IMR-90 (cell line): ENCODE measurements at regions not wholly inside any gene's neighbourhood (a gene's known extent, or its start where the extent isn't known, plus 50 kb on each side); places are given as distances from the start of the nearest gene placed in this dataset.

ENCODE experiments used
- ATAC-seq: fragments of 200-7000 bp; cut with Tn5 transposase; 2 replicates; pipeline ENCODE4 v1.9.1; 2020; ENCODE audit warnings: low read depth, mild to moderate bottlenecking, moderate library complexity
- BruUV-seq: library from RNA; stranded (reverse); fragments of 400-500 nt; replicated peaks from 2 replicates; lab custom pipeline; 2021; lab: Mats Ljungman, UMichigan
- CTCF ChIA-PET: fragments of 300-600 bp; formaldehyde crosslinking; extraction: SDS; loops from one replicate; lab custom pipeline; 2021; ENCODE audit warnings: antibody characterized with exemption; lab: Yijun Ruan, JAX
- POLR2A ChIA-PET: fragments of 300-600 bp; sonication (Branson Sonifier 250); formaldehyde crosslinking; loops from one replicate; lab custom pipeline; 2022; ENCODE audit warnings: antibody characterized with exemption; ENCODE audit not compliant: unreplicated experiment; lab: Charles Lee
- DNase-seq: peaks from one replicate; pipeline ENCODE4 v3.0.0; 2013
- H2AFZ ChIP-seq: replicated peaks from 2 replicates; pipeline ENCODE3; 2013; ENCODE audit warnings: low read length, mild to moderate bottlenecking; ENCODE audit not compliant: poor library complexity
- H2AK5ac ChIP-seq: 2 replicates; pipeline ENCODE4 v1.6.1; 2013; ENCODE audit warnings: low read depth, low read length, inconsistent platforms
- H2AK9ac ChIP-seq: replicated peaks from 2 replicates; pipeline ENCODE3; 2013; ENCODE audit warnings: mild to moderate bottlenecking, low read depth, low read length, moderate library complexity; ENCODE audit not compliant: poor library complexity
- H2BK120ac ChIP-seq: 2 replicates; pipeline ENCODE4 v1.6.1; 2013; ENCODE audit warnings: low read depth, low read length, inconsistent platforms
- H2BK15ac ChIP-seq: 3 replicates; pipeline ENCODE4 v1.6.1; 2013; ENCODE audit warnings: low read depth, low read length, inconsistent platforms
- H2BK20ac ChIP-seq: 2 replicates; pipeline ENCODE4 v1.6.1; 2013; ENCODE audit warnings: low read depth, mild to moderate bottlenecking, inconsistent platforms, low read length, moderate library complexity
- H2BK5ac ChIP-seq: 2 replicates; pipeline ENCODE4 v1.6.1; 2013; ENCODE audit warnings: mild to moderate bottlenecking, low read depth, low read length, inconsistent platforms; ENCODE audit not compliant: poor library complexity, severe bottlenecking
- H3K14ac ChIP-seq: replicated peaks from 2 replicates; pipeline ENCODE4 v1.6.1; 2013; ENCODE audit warnings: low read depth, low read length, inconsistent platforms
- H3K18ac ChIP-seq: 2 replicates; pipeline ENCODE4 v1.6.1; 2013; ENCODE audit warnings: low read depth, low read length, control low read depth
- H3K23ac ChIP-seq: 2 replicates; pipeline ENCODE4 v1.6.1; 2013; ENCODE audit warnings: low read depth, low read length, inconsistent platforms
- H3K27ac ChIP-seq: 2 replicates; pipeline ENCODE4 v1.5.1; 2013; ENCODE audit warnings: mild to moderate bottlenecking, control low read depth, low read length; ENCODE audit not compliant: insufficient read depth
- H3K27me3 ChIP-seq: 2 replicates; pipeline ENCODE4 v1.6.1; 2013; ENCODE audit warnings: low read length; ENCODE audit not compliant: control insufficient read depth, insufficient read depth
- H3K36me3 ChIP-seq: 2 replicates; pipeline ENCODE4 v1.6.1; 2013; ENCODE audit warnings: low read length, mixed read lengths; ENCODE audit not compliant: control insufficient read depth, insufficient read depth
- H3K4ac ChIP-seq: 2 replicates; pipeline ENCODE4 v1.6.1; 2013; ENCODE audit warnings: low read depth, low read length, inconsistent platforms
- H3K4me1 ChIP-seq: 2 replicates; pipeline ENCODE4 v1.6.1; 2013; ENCODE audit warnings: low read length, mixed read lengths; ENCODE audit not compliant: control insufficient read depth, insufficient read depth
- H3K4me2 ChIP-seq: 2 replicates; pipeline ENCODE4 v1.6.1; 2013; ENCODE audit warnings: low read depth, mild to moderate bottlenecking, control low read depth, low read length, moderate library complexity
- H3K4me3 ChIP-seq: 2 replicates; pipeline ENCODE4 v1.5.1; 2013; ENCODE audit warnings: low read depth, mild to moderate bottlenecking, control low read depth, low read length, moderate library complexity; ENCODE audit not compliant: insufficient read depth
- H3K56ac ChIP-seq: 2 replicates; pipeline ENCODE4 v1.6.1; 2013; ENCODE audit warnings: low read length, inconsistent platforms; ENCODE audit not compliant: insufficient read depth; ENCODE audit errors: extremely low read depth
- H3K79me1 ChIP-seq, 2 experiments: 2 replicates each; pipeline ENCODE4 v1.6.1; 2013; ENCODE audit warnings: low read length in 2 of 2, inconsistent platforms in 1 of 2, low read depth in 1 of 2
- H3K9ac ChIP-seq: 2 replicates; pipeline ENCODE4 v1.6.1; 2013; ENCODE audit warnings: low read depth, low read length, control low read depth
- H3K9me1 ChIP-seq: 2 replicates; pipeline ENCODE4 v1.6.1; 2013; ENCODE audit warnings: low read length, inconsistent platforms; ENCODE audit not compliant: insufficient read depth
- H3K9me3 ChIP-seq: 2 replicates; pipeline ENCODE4 v1.6.1; 2013; ENCODE audit warnings: low read length; ENCODE audit not compliant: control insufficient read depth, insufficient read depth
- H4K20me1 ChIP-seq: 2 replicates; pipeline ENCODE4 v1.6.1; 2013; ENCODE audit warnings: low read length, inconsistent platforms; ENCODE audit not compliant: insufficient read depth
- H4K5ac ChIP-seq: 2 replicates; pipeline ENCODE4 v1.6.1; 2013; ENCODE audit warnings: mild to moderate bottlenecking, low read depth, low read length, control low read depth
- H4K8ac ChIP-seq, 2 experiments: 2 replicates each; pipeline ENCODE4 v1.6.1; 2013; ENCODE audit warnings: low read depth in 2 of 2, low read length in 2 of 2, control low read depth in 1 of 2, inconsistent platforms in 1 of 2
- H4K91ac ChIP-seq: 2 replicates; pipeline ENCODE4 v1.6.1; 2013; ENCODE audit warnings: low read depth, low read length, inconsistent platforms; ENCODE audit not compliant: insufficient read depth
- BHLHE40 ChIP-seq: fragments of 150-350 bp; IDR thresholded peaks from 2 replicates; pipeline ENCODE4 v1.6.1; 2016; ENCODE audit warnings: mild to moderate bottlenecking, low read depth, low read length
- CEBPB ChIP-seq: IDR thresholded peaks from 2 replicates; pipeline ENCODE4 v1.6.1; 2012; ENCODE audit warnings: low read depth, low read length, improper control_type of control experiment
- CHD1 ChIP-seq: IDR thresholded peaks from 2 replicates; pipeline ENCODE4 v1.6.1; 2012; ENCODE audit warnings: low read depth, low read length, improper control_type of control experiment
- ELK1 ChIP-seq: fragments of 150-350 bp; IDR thresholded peaks from 2 replicates; pipeline ENCODE4 v1.6.1; 2016; ENCODE audit warnings: low read depth, mild to moderate bottlenecking, low read length, moderate library complexity, borderline replicate concordance
- FOS ChIP-seq: fragments of 150-350 bp; IDR thresholded peaks from 2 replicates; pipeline ENCODE4 v1.6.1; 2016; ENCODE audit warnings: low read depth, low read length
- MAZ ChIP-seq: IDR thresholded peaks from 2 replicates; pipeline ENCODE4 v1.6.1; 2012; ENCODE audit warnings: low read depth, mild to moderate bottlenecking, low read length, improper control_type of control experiment, moderate library complexity, borderline replicate concordance
- NFE2L2 ChIP-seq: fragments of 150-350 bp; IDR thresholded peaks from 2 replicates; pipeline ENCODE4 v1.6.1; 2016; ENCODE audit warnings: low read depth, mild to moderate bottlenecking, low read length
- POLR2A ChIP-seq: IDR thresholded peaks from 2 replicates; pipeline ENCODE4 v1.6.1; 2012; ENCODE audit warnings: mild to moderate bottlenecking, low read depth, low read length
- RAD21 ChIP-seq: IDR thresholded peaks from 2 replicates; pipeline ENCODE4 v1.6.1; 2012; ENCODE audit warnings: low read length, improper control_type of control experiment
- RFX5 ChIP-seq: IDR thresholded peaks from 2 replicates; pipeline ENCODE4 v1.8.0; 2012; ENCODE audit warnings: low read depth, mild to moderate bottlenecking, low read length, moderate library complexity
- SMC3 ChIP-seq: fragments of 150-350 bp; IDR thresholded peaks from 2 replicates; pipeline ENCODE4 v1.6.1; 2016; ENCODE audit warnings: low read depth, mild to moderate bottlenecking, antibody characterized with exemption, low read length, moderate library complexity
- WGBS, 2 experiments: methylation state at CpG; one replicate each; pipeline versions ENCODE4 v1.1.5 to v1.1.7; 2013; ENCODE audit warnings: missing lambda C conversion rate in 2 of 2; ENCODE audit not compliant: insufficient read length in 1 of 2; ENCODE audit errors: extremely low coverage in 2 of 2; 5-methylcytosine and 5-hydroxymethylcytosine counted together
- dilution Hi-C: fragments of 300-500 bp; cut with HindIII; formaldehyde crosslinking; loops from one replicate; pipeline ENCODE4 v1.14.3; 2018; ENCODE audit warnings: low sequenced_read_pairs; ENCODE audit not compliant: unreplicated experiment
- in situ Hi-C: fragments of 300-500 bp; cut with MboI; formaldehyde crosslinking; loops from 3 replicates; pipeline ENCODE4 v1.14.3; 2019; ENCODE audit warnings: low sequenced_read_pairs, inconsistent platforms, mixed read lengths
- intact Hi-C: fragments of 100-400 bp; cut with micrococcal nuclease; formaldehyde crosslinking; loops from 2 replicates; pipeline ENCODE4 v1.10.0; 2022
- TF ChIP-seq, protein P1 (sequence below): conservative IDR thresholded peaks from 2 replicates; pipeline ENCODE4 v1.5.1; 2012; ENCODE audit warnings: mild to moderate bottlenecking, low read depth, low read length, improper control_type of control experiment
- TF ChIP-seq, protein P2 (sequence below): fragments of 150-350 bp; IDR thresholded peaks from 2 replicates; pipeline ENCODE4 v1.6.1; 2017; ENCODE audit warnings: mild to moderate bottlenecking, antibody characterized with exemption, low read length, low read depth

- H3K27ac ChIP-seq = no peak overlapping the region
- no peak overlapping the region for H3K4ac ChIP-seq
- H4K5ac ChIP-seq = no peak overlapping the region
- dilution Hi-C loops = no loop called here
- no CpG with 5 or more reads among the region's 1 CpG for WGBS, 2 experiments
- no peak overlapping the region for H3K4me2 ChIP-seq
- ATAC-seq = no peak
- no peak overlapping the region for H2AFZ ChIP-seq
- TF ChIP-seq CHD1 (no peak), ELK1 (no peak), FOS (no peak), MAZ (no peak), SMC3 (no peak), POLR2A (no peak), NFE2L2 (no peak), BHLHE40 (no peak), RAD21 (no peak), CEBPB (no peak), RFX5 (no peak)
- TF ChIP-seq, protein P1, sequence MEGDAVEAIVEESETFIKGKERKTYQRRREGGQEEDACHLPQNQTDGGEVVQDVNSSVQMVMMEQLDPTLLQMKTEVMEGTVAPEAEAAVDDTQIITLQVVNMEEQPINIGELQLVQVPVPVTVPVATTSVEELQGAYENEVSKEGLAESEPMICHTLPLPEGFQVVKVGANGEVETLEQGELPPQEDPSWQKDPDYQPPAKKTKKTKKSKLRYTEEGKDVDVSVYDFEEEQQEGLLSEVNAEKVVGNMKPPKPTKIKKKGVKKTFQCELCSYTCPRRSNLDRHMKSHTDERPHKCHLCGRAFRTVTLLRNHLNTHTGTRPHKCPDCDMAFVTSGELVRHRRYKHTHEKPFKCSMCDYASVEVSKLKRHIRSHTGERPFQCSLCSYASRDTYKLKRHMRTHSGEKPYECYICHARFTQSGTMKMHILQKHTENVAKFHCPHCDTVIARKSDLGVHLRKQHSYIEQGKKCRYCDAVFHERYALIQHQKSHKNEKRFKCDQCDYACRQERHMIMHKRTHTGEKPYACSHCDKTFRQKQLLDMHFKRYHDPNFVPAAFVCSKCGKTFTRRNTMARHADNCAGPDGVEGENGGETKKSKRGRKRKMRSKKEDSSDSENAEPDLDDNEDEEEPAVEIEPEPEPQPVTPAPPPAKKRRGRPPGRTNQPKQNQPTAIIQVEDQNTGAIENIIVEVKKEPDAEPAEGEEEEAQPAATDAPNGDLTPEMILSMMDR = no peak
- TF ChIP-seq, protein P2, sequence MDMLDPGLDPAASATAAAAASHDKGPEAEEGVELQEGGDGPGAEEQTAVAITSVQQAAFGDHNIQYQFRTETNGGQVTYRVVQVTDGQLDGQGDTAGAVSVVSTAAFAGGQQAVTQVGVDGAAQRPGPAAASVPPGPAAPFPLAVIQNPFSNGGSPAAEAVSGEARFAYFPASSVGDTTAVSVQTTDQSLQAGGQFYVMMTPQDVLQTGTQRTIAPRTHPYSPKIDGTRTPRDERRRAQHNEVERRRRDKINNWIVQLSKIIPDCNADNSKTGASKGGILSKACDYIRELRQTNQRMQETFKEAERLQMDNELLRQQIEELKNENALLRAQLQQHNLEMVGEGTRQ = no peak
- H2BK5ac ChIP-seq = no peak overlapping the region
- no peak overlapping the region for H2BK20ac ChIP-seq
- H2AK5ac ChIP-seq = no peak overlapping the region
- ChIA-PET CTCF (no interaction called here), POLR2A (no interaction called here)
- H3K56ac ChIP-seq = no peak overlapping the region
- no peak overlapping the region for H3K18ac ChIP-seq
- in situ Hi-C loops = no loop called here
- H3K9me3 ChIP-seq = no peaks in the 10 kb centered on the region
- no peak overlapping the region for H3K14ac ChIP-seq
- H3K36me3 ChIP-seq = no peaks in the 10 kb centered on the region
- H4K20me1 ChIP-seq = no peaks in the 10 kb centered on the region
- H3K23ac ChIP-seq = no peak overlapping the region
- H3K4me1 ChIP-seq = no peaks in the 10 kb centered on the region
- no peak overlapping the region for H2AK9ac ChIP-seq
- no peak overlapping the region for H2BK120ac ChIP-seq
- no TSS peak for BruUV-seq
- no peaks in the 10 kb centered on the region for H3K79me1 ChIP-seq
- no peak overlapping the region for H4K91ac ChIP-seq
- no peak overlapping the region for H3K4me3 ChIP-seq
- H3K27me3 ChIP-seq = no peaks in the 10 kb centered on the region; the same call in 1 of the 2 replicates
- H3K9ac ChIP-seq = no peak overlapping the region
- H4K8ac ChIP-seq = no peak overlapping the region
- no peak overlapping the region for H2BK15ac ChIP-seq
- no peaks in the 10 kb centered on the region for H3K9me1 ChIP-seq
- intact Hi-C loops = no loop called here
- no peak for DNase-seq
These were observed 120.2 kb upstream of the RAP1B start for GRCh38 chr12:68490476-68490875.
